ENCODE measurements at regions not wholly inside any gene's neighbourhood (a gene's known extent, or its start where the extent isn't known, plus 50 kb on each side); places are given as distances from the start of the nearest gene placed in this dataset.
A peak's percentile ranks its signal among the peaks of the same experiment; 100 is the strongest.

DNA sequence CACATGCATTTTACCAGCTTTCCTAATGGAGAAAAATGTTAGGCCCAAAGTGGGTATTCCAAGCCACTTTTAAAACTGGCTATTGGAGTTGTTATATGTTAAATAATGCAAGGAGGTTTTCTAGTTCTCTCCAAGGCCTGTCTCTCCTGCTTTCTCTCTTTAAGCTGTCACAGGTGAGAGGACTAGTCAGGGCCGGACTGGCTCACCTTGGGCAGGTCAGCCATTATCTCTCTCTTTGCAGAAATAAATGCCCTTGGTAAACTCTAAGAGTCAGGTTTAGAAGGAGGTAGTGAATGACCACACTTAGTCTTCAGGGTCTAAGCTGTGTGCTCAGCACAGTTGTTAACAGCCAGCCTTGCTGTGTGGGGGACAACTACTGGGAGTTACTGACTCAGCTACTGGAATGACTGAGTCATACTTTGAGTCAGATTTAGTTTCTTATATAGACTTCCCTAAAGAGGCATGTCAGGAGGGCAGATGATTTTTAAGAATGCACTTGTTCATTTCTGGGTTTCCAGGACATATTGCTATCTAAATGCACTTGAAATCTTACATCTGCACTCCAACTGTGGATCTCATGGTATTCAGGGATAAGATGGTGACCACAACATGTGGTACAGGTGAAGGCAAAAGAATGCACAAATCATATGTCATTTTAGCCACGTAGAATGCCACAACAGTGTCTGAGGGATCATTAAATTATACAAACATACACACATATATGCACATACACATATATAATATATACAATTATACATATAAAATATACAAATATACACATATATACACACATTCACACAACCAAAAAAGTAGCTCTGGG, 719.4 kb downstream of the EPM2A start:
- H3K27ac Mint-ChIP-seq, result peak overlapping the region in 1 of 3 experiments; percentile 35; a peak in 1 of 7 replicates
- H3K4me1 Mint-ChIP-seq, result peaks cover 14 to 16% of the 10 kb centered on the region in 2 experiments
- H2BK20ac ChIP-seq (ENCODE audit: low read depth, low read length, poor library complexity, severe bottlenecking), result no peak overlapping the region
- H3K23me2 ChIP-seq (ENCODE audit: insufficient read length, low read depth, low read length, poor library complexity, severe bottlenecking), result no peaks in the 10 kb centered on the region
- H2BK15ac ChIP-seq (ENCODE audit: low read depth, low read length), result no peak overlapping the region
- H3K56ac ChIP-seq (ENCODE audit: insufficient read length, low read depth, low read length), result no peak overlapping the region
- H2AFZ ChIP-seq (ENCODE audit: low read length), result peak overlapping the region; percentile 77
- no peak overlapping the region for H3K27ac ChIP-seq (ENCODE audit: insufficient read length, low read depth, low read length)
- H2BK5ac ChIP-seq (ENCODE audit: insufficient read length, low read length), result no peak overlapping the region
- no peak overlapping the region for H3K14ac ChIP-seq (ENCODE audit: insufficient read depth, low read length)
- H3K36me3 Mint-ChIP-seq (ENCODE audit: insufficient read depth in 1 of 3, low read depth in 3 of 3), result no peaks in the 10 kb centered on the region
- H4K20me1 ChIP-seq (ENCODE audit: control insufficient read depth, insufficient read depth, insufficient read length), result no peaks in the 10 kb centered on the region
- H3K4ac ChIP-seq (ENCODE audit: low read depth, low read length), result no peak overlapping the region
- no peaks in the 10 kb centered on the region for H3K27me3 ChIP-seq (ENCODE audit: insufficient read depth, low read length)
- H3K4me2 ChIP-seq (ENCODE audit: insufficient read depth, insufficient read length, low read length), result no peak overlapping the region
- H3K9me3 ChIP-seq (ENCODE audit: control insufficient read depth, low read depth, low read length), result no peaks in the 10 kb centered on the region
- no peaks in the 10 kb centered on the region for H3K79me2 ChIP-seq (ENCODE audit: insufficient read depth, low read length)
- no peak overlapping the region for H3T11ph ChIP-seq (ENCODE audit: low read length)
- H3K79me1 ChIP-seq (ENCODE audit: insufficient read depth, low read depth, low read length, poor library complexity, severe bottlenecking), result no peaks in the 10 kb centered on the region
- no peak overlapping the region for H2BK120ac ChIP-seq (ENCODE audit: low read depth, low read length, poor library complexity, severe bottlenecking)
- H3K4me1 ChIP-seq (ENCODE audit: insufficient read depth, low read length), result no peaks in the 10 kb centered on the region
- no peak overlapping the region for H3K23ac ChIP-seq (ENCODE audit: insufficient read length, low read depth, low read length)
- DNase-seq, result no peak
- H3K4me3 Mint-ChIP-seq, result no peak overlapping the region
- H3K9me3 Mint-ChIP-seq, result peaks cover 0 to 2% of the 10 kb centered on the region in 2 experiments; a peak in 1 of 5 replicates
- no peak overlapping the region for H4K5ac ChIP-seq (ENCODE audit: insufficient read length, low read depth, low read length)
- no peaks in the 10 kb centered on the region for H3K27me3 Mint-ChIP-seq (ENCODE audit: low read depth)
- no peak overlapping the region for H3K9ac ChIP-seq (ENCODE audit: extremely low read depth, insufficient read length, low read length)
- TF ChIP-seq, protein P1, sequence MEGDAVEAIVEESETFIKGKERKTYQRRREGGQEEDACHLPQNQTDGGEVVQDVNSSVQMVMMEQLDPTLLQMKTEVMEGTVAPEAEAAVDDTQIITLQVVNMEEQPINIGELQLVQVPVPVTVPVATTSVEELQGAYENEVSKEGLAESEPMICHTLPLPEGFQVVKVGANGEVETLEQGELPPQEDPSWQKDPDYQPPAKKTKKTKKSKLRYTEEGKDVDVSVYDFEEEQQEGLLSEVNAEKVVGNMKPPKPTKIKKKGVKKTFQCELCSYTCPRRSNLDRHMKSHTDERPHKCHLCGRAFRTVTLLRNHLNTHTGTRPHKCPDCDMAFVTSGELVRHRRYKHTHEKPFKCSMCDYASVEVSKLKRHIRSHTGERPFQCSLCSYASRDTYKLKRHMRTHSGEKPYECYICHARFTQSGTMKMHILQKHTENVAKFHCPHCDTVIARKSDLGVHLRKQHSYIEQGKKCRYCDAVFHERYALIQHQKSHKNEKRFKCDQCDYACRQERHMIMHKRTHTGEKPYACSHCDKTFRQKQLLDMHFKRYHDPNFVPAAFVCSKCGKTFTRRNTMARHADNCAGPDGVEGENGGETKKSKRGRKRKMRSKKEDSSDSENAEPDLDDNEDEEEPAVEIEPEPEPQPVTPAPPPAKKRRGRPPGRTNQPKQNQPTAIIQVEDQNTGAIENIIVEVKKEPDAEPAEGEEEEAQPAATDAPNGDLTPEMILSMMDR (conservative IDR thresholded peaks at IDR 0.05), result no peak
- WGBS (ENCODE audit: extremely low coverage, insufficient read length, low lambda C conversion rate), result no CpG with 5 or more reads among the region's 2 CpGs
- H2AK5ac ChIP-seq (ENCODE audit: insufficient read length, low read length), result no peak overlapping the region
- no peak overlapping the region for H2BK12ac ChIP-seq (ENCODE audit: insufficient read length, low read depth, low read length)
- H4K91ac ChIP-seq (ENCODE audit: insufficient read length, low read depth, low read length), result no peak overlapping the region
- no peak overlapping the region for H3K18ac ChIP-seq (ENCODE audit: insufficient read length, low read depth, low read length)
- H4K8ac ChIP-seq (replicated peaks; ENCODE audit: insufficient read length, low read depth, low read length), result no peak overlapping the region

Measured in H9 (cell line).